OCI-M2 (cell line): ENCODE measurements at regions not wholly inside any gene's neighbourhood (a gene's known extent, or its start where the extent isn't known, plus 50 kb on each side); places are given as distances from the start of the nearest gene placed in this dataset.

Source experiments
- DNase-seq: peaks from one replicate; lab custom pipeline; 2025; ENCODE audit not compliant: unreplicated experiment; lab: John Stamatoyannopoulos, UW

DNA sequence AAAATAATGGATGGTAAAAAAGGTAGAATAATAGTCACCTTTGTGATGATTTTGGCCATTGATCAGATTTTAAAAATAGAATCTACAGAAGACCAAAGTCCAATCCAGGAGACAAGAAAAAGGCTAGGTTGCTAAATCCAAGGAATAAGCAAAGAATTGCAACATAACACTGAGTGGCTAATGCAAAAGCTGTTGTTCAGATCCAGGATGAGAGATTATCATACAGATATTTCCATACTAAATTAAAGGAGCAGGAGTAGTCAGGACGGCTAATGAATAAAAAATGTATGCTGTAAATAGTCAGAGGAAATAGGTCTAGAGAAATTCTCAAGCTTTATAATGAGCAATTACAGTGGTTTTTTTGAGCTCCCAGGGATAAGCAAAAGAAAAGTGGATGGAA lies 745.9 kb upstream of the ACVR2A start:
- no peak for DNase-seq

DNA sequence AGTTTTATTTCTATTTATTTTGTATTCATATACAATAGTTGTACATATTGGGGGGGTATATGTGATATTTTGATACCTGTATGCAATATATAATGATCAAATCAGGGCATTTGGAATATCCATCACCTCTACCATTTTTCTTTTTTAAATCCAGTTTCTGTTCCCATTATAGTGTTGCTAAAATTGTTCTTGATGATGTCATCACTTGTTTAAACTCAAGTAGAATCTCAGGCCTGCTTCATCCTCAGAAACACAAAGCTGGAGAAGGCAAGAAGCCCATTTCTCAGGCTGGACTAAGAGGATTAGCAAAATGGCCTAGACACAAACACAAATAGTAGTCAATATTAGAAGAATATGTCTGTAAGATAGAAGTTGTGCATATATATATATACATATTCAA lies 747.1 kb upstream of the ACVR2A start:
- no peak for DNase-seq

DNA sequence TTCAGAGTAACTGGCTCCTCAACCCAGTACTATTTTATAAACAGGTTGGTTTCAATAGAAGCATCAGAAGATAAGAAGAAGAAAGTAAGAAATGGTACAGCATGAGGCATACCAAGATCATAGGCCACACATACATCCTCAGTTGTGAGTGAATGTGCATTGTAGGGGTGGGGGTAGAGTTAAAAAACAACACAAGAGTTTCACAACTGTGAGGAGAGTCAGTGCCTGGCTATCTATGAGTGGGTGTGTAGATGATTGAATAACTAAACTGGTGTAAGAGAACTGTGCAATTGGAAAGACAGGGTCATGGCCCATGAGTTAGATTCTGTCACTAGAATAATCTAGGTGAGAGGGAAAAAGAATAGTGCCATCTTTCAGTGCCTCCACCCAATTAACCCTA lies 748.2 kb upstream of the ACVR2A start:
- DNase-seq = no peak

GRCh38 chr2:147095376-147095775 lies 749.5 kb upstream of the ACVR2A start:
- no peak for DNase-seq

GRCh38 chr2:147094077-147094476 lies 750.8 kb upstream of the ACVR2A start:
- no peak for DNase-seq

GRCh38 chr2:147092266-147092665 lies 752.6 kb upstream of the ACVR2A start:
- no peak for DNase-seq

DNA sequence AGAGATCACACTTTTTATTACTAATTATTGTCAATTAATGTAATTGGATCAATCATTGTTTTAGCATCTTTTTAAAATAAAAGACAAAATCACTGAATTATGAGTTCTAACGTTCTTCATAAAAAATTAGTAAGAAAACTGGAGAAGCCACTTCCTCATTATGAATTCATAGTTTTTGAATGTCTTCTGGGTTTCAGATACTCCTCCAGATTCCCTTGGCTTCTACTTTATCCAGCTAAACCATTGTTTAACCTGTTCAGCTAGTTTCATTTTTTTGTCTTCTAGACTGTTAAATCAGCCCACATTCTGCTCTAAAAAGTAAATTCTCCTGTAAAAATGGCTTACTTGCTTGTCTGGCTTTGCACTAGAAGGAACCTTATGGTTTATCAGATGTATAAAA lies 753.4 kb upstream of the ACVR2A start:
- no peak for DNase-seq

- DNase-seq = no peak
Observed at GRCh38 chr2:147088871-147089270, 756.0 kb upstream of the ACVR2A start.

GRCh38 chr2:147086715-147087114 lies 758.1 kb upstream of the ACVR2A start:
- DNase-seq = no peak

DNA sequence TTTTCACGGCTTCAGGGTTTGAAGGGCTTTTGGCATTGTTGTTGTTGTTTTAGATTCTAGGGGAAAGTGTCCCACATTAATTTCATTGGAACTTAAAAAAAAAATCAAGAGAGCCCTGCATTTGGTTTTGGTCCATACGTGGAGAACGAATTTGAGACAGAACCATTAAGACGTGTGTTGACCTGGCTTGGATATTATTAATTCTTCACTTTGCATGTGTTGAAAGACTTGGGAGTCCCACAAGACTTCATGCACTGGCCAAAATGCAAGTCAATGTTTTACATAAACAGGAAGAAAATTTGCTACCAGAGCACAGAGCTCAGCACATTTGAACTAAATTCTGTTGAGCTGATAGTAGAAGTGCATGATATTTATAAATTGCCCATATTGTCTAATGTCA lies 761.2 kb upstream of the ACVR2A start:
- no peak for DNase-seq

DNA sequence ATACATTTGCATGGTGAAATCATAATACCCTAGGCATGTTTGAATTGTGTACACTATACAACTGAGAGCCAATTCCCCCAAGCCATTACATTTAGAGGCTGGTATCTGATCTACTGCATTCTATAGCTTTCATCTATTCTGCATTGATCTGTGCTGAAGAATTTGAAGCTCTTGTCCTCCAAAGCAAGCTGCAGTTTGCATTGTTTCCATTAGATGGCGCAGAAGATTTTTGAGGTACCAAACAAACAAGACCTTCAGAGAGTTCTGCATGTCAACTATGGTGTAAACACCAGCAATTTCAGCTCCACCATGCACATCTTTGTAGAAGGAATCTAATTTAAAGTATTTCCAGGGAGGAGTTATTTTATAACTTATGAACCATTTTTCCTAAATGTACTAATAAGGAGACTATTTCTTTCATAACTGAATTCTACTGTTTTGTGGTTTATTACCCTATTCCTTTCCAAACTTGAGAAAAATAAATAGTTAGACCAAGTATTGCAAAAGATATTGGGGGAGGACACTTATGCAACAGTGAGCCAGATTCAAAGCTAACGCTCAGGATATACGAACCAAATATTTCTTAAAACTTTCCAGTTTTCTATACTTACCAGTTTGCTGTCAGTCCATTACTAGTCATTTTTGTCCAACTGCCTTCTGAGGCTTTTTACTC lies 761.8 kb upstream of the ACVR2A start:
- no peak for DNase-seq

DNA sequence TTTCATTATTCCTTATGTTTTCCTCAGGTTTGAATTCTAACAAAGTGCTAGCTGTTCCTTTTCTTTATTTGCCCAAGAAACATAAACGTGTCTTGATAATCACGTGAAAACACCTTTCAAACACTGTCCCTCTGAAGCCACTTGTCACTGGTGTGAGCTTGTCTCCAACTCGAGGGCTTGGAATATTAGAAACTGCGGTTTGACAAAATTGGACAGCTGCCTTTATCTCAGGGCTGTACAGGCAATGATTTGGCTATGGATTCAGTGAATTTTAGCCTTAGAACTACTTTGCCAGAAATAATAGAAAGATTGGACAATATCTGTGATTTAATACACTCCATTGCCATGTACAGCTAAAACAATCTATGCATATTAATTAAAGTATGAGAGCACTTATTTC lies 763.0 kb upstream of the ACVR2A start:
- DNase-seq = no peak

- no peak for DNase-seq
Observed at GRCh38 chr2:147076634-147077033, 768.2 kb upstream of the ACVR2A start.

DNA sequence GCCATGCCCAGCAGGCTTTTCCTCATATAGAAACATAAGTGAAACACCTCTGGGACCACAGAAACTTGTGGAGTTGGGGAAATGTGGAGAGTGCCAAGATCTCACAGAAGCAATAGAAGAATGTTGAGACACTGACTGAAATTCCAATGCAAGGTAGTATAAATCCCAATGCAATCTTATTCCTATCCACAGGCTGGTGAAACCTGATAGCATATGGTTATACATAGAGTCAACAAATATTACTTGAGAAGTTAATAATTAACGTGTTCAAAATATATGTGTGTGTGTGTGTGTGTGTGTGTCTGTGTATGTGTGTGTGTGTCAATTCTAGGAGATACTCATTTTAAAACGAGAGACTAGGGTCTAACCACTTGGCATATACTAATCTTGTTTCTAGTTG lies 776.8 kb upstream of the ACVR2A start:
- DNase-seq = no peak

DNA sequence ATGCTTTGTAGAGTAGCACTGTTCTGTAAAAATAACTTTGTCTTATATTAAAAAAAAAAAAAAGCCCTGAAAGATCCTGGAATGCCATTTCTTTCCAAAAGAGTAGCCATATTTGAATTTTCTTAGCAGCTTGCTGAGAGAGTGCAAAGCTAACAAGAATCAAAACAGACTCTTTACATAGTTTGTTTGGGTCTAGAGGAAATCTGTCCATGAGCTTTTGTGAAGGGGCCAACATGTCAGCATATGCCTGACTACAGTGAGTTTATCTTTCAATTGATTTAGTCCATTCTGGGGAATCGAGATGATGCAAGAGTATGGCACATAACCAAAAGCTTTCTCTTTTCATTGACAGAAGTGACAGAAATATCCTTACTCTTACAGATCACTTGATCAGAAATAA lies 777.7 kb upstream of the ACVR2A start:
- DNase-seq = no peak

GRCh38 chr2:147062073-147062472 lies 782.8 kb upstream of the ACVR2A start:
- no peak for DNase-seq

DNA sequence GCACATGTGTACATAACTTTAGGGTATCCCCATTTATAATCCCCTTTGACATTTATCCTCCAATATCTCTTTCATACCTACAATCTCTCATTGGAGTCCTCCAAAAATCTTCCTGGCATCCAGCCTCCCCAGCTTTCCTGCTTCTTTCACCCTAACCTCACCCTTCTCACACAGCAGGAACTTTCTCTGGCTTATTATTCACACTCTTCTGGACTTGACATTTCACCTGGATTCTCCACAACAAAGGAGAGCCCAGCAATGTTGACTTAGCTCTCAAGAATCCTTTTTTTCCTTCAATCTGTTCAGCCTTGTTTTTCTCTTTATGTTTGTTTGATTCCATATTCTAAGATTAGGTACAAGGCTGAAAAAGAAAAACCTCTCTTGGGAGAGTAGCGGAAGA lies 783.6 kb upstream of the ACVR2A start:
- DNase-seq = no peak

DNA sequence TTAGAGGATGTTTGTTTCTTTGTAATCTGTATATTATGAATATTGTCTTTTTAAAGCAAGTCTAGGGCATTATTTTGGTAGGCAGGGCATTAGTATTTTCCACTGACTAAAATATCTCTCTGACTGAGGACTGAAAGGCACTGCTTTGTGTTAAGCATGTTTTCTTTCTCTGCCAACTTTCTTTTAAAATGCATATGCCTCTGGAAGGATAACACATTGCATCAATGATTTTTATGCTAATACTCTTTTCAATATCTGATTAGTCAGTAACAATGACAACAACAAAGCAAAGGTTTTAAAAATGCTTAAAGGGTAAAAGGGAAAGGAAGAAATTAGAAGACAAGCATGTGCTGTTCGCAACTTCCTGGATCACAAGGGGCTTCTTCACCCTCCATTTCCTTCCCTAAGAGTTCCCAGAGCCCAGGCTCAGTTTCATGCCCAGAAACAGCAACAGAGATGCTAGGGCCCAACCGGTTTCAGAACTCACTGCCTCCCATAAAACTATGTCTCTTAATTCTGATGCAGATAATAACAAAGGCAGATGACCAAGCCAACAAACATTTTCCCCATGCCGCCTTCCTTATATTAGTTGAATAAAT lies 786.8 kb upstream of the ACVR2A start:
- DNase-seq = no peak

- no peak for DNase-seq
Observed at GRCh38 chr2:147051814-147052213, 793.0 kb upstream of the ACVR2A start.

- no peak for DNase-seq
Observed at GRCh38 chr2:147051248-147051647, 793.6 kb upstream of the ACVR2A start.

DNA sequence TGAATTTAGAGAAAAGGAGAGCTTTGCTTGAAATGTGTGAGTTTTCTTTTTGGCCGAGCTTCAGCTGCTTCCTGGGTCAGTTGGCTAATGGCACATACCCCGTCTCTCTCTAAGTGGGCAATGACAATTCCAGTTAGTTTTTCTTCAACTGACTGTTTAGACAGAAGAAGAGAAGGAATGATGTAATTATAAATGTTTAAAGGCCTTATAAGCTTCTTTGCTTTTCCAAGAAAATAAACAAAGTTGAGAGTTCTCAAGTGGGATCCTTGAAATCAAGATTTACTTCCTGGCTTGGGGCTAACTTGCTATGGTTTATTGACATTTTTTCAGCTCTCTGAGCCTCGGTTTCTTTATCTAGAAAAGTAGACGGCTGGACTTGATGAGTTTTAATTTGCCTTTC lies 794.9 kb upstream of the ACVR2A start:
- DNase-seq = no peak

DNA sequence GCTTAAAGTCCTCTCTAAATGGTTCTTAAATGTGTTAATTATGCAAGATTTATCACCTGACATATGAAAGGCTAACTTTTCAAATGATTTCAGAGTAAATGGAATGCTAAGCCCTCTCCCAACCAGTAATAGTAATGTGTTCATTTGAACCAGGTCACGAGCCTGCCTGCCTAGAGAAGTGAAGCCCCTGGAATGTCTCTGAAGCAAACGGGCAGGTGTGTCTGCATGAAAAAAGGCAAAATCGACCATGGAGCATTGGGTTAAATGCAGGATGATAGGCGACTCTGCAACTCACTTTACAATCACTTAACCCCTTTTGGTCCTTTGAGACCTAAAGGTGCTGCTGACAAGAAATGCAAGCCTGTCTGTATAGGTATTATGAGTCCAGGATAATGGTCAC lies 798.4 kb upstream of the ACVR2A start:
- DNase-seq = no peak

DNA sequence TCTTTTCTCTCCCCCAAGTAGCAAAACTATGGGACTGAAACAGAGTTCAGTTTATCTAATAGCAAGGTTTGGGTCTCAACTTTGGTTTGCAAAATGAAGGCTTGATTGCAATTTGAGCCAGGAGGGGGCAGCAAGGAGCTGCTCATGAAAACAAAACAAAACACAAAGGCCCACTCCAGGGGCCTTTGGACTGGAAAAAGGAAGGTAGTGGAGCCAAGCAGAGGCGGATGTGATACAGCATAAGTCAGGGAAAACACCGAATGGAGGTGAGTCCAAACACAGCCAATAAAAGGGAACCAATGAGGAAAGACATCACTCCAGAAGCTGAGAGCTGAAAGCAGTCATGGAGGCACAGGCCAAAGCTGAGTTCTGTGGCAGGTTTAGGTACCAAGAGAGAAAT lies 799.7 kb upstream of the ACVR2A start:
- DNase-seq = no peak
